H7 (cell line): ENCODE measurements at regions not wholly inside any gene's neighbourhood (a gene's known extent, or its start where the extent isn't known, plus 50 kb on each side); places are given as distances from the start of the nearest gene placed in this dataset.

Experiments
- DNase-seq: peaks from one replicate; pipeline ENCODE4 v3.0.0; 2012
- H3K27me3 ChIP-seq: 2 replicates; pipeline ENCODE4 v1.6.0; 2011; ENCODE audit warnings: mild to moderate bottlenecking, low read length; ENCODE audit not compliant: control insufficient read depth, insufficient read depth
- H3K36me3 ChIP-seq: replicated peaks from 2 replicates; pipeline ENCODE4 v1.5.1; 2011; ENCODE audit warnings: low read length; ENCODE audit not compliant: control insufficient read depth, insufficient read depth
- H3K4me3 ChIP-seq: 2 replicates; pipeline ENCODE4 v1.5.1; 2011; ENCODE audit warnings: low read depth, mild to moderate bottlenecking, control low read depth, low read length, moderate library complexity; ENCODE audit not compliant: insufficient read depth

- H3K36me3 ChIP-seq, result no peaks in the 10 kb centered on the region
- H3K4me3 ChIP-seq, result no peak overlapping the region
- H3K27me3 ChIP-seq, result no peaks in the 10 kb centered on the region
- DNase-seq, result no peak
Measured at GRCh38 chr2:113838744-113839444, 51.0 kb upstream of the ACTR3 start.

GRCh38 chr2:113838277-113838676, 51.6 kb upstream of the ACTR3 start:
- no peak overlapping the region for H3K4me3 ChIP-seq
- no peaks in the 10 kb centered on the region for H3K27me3 ChIP-seq
- no peaks in the 10 kb centered on the region for H3K36me3 ChIP-seq
- DNase-seq, result no peak

- Histone ChIP-seq H3K4me3 (no peak overlapping the region), H3K36me3 (no peaks in the 10 kb centered on the region), H3K27me3 (no peaks in the 10 kb centered on the region)
- DNase-seq, result no peak
Measured at GRCh38 chr2:113834051-113834730, 55.7 kb upstream of the ACTR3 start.

GRCh38 chr2:113832795-113833290, 57.0 kb upstream of the ACTR3 start:
- Histone ChIP-seq H3K36me3 (no peaks in the 10 kb centered on the region), H3K27me3 (no peaks in the 10 kb centered on the region), H3K4me3 (no peak overlapping the region)
- DNase-seq, result no peak

- Histone ChIP-seq H3K4me3 (no peak overlapping the region), H3K27me3 (no peaks in the 10 kb centered on the region), H3K36me3 (no peaks in the 10 kb centered on the region)
- no peak for DNase-seq
Measured at GRCh38 chr2:113831161-113831560, 58.7 kb upstream of the ACTR3 start.

GRCh38 chr2:113829761-113830160, 60.1 kb upstream of the ACTR3 start:
- Histone ChIP-seq H3K36me3 (no peaks in the 10 kb centered on the region), H3K27me3 (no peaks in the 10 kb centered on the region), H3K4me3 (no peak overlapping the region)
- DNase-seq, result no peak

GRCh38 chr2:113829270-113829669, 60.6 kb upstream of the ACTR3 start:
- no peak overlapping the region for H3K4me3 ChIP-seq
- no peaks in the 10 kb centered on the region for H3K27me3 ChIP-seq
- no peaks in the 10 kb centered on the region for H3K36me3 ChIP-seq
- DNase-seq, result no peak

- no peak for DNase-seq
- no peak overlapping the region for H3K4me3 ChIP-seq
- H3K27me3 ChIP-seq, result no peaks in the 10 kb centered on the region
- no peaks in the 10 kb centered on the region for H3K36me3 ChIP-seq
Measured at GRCh38 chr2:113828049-113828742, 61.7 kb upstream of the ACTR3 start.

- Histone ChIP-seq H3K4me3 (no peak overlapping the region), H3K27me3 (no peaks in the 10 kb centered on the region), H3K36me3 (no peaks in the 10 kb centered on the region)
- no peak for DNase-seq
Measured at GRCh38 chr2:113827426-113827825, 62.5 kb upstream of the ACTR3 start.

GRCh38 chr2:113826346-113827285, 63.3 kb upstream of the ACTR3 start:
- Histone ChIP-seq H3K27me3 (no peaks in the 10 kb centered on the region), H3K36me3 (no peaks in the 10 kb centered on the region), H3K4me3 (no peak overlapping the region)
- peak; percentile 51 for DNase-seq

- Histone ChIP-seq H3K27me3 (no peaks in the 10 kb centered on the region), H3K4me3 (no peak overlapping the region), H3K36me3 (no peaks in the 10 kb centered on the region)
- DNase-seq, result no peak
Measured at GRCh38 chr2:113823716-113824595, 65.9 kb upstream of the ACTR3 start.

- H3K27me3 ChIP-seq, result no peaks in the 10 kb centered on the region
- no peaks in the 10 kb centered on the region for H3K36me3 ChIP-seq
- no peak overlapping the region for H3K4me3 ChIP-seq
- no peak for DNase-seq
Measured at GRCh38 chr2:113822087-113822815, 65.8 kb upstream of the SLC35F5 start.

- Histone ChIP-seq H3K27me3 (no peaks in the 10 kb centered on the region), H3K4me3 (no peak overlapping the region)
- peak; percentile 39 for DNase-seq
Measured at GRCh38 chr2:113818382-113818951, 62.0 kb upstream of the SLC35F5 start.

More at GRCh38 chr2:113818382-113818951, 62.0 kb upstream of the SLC35F5 start:
- H3K36me3 ChIP-seq, result no peaks in the 10 kb centered on the region
